GM12873 (cell line): ENCODE measurements at regions not wholly inside any gene's neighbourhood (a gene's known extent, or its start where the extent isn't known, plus 50 kb on each side); places are given as distances from the start of the nearest gene placed in this dataset.

ENCODE experiments used
- CTCF ChIP-seq: IDR thresholded peaks from 2 replicates; pipeline ENCODE4 v1.5.1; 2012; ENCODE audit warnings: low read depth, mild to moderate bottlenecking, moderate library complexity, low read length, control low read depth; ENCODE audit not compliant: insufficient read depth; ENCODE audit errors: missing control alignments

GRCh38 chr4:142974328-142974727 is 128.2 kb upstream of the INPP4B start:
- no peak for TF ChIP-seq CTCF

GRCh38 chr4:142975618-142976017 is 129.5 kb upstream of the INPP4B start:
- no peak for TF ChIP-seq CTCF

GRCh38 chr4:142976482-142976881 is 130.4 kb upstream of the INPP4B start:
- TF ChIP-seq CTCF: no peak

- no peak for TF ChIP-seq CTCF
Measured at GRCh38 chr4:142977182-142977581, 131.1 kb upstream of the INPP4B start.

- no peak for TF ChIP-seq CTCF
Measured at GRCh38 chr4:142983065-142983464, 137.0 kb upstream of the INPP4B start.

- no peak for TF ChIP-seq CTCF
Measured at GRCh38 chr4:142983589-142983988, 137.5 kb upstream of the INPP4B start.

- TF ChIP-seq CTCF: peak; percentile 13
Measured at GRCh38 chr4:142984871-142985585, 138.9 kb upstream of the INPP4B start.

GRCh38 chr4:143016171-143016570 is 168.5 kb upstream of the USP38 start:
- no peak for TF ChIP-seq CTCF
